ENCODE measurements at regions not wholly inside any gene's neighbourhood (a gene's known extent, or its start where the extent isn't known, plus 50 kb on each side); places are given as distances from the start of the nearest gene placed in this dataset.

DNA sequence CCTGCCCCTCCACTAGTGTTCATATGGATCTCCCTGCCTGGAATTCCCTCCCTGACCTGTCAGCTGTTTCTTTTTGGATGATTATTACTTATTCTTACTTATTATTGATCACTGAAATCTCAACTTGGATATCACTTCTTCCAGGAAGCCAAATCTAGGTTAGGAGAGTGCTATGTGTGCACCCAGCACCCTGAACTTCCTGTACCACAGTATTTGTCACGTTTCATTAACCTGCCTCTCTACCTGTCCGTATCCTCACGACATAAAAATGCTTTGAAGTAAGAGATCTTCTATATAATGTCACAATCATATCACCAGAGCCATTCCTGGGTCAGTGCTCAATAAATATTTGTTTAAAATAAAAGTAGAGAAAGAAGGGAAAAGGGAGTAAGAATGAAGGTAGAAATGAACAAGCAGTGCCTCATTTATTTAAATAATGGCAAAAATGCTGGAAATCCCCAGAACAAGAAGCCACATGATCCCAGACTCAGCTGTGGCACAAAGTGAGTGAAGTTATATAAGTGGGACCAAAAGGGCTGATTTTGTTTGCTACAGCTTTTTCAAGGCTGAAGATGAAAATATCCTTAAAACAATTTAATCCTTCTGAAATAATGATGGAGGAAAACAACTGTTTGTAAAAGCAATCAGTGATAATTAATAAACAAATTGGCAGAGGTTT lies 88.0 kb upstream of the MANEA start:
- no peaks in the 10 kb centered on the region for H3K79me2 ChIP-seq (ENCODE audit: insufficient read depth, low read length)
- no peak overlapping the region for H3K4me3 ChIP-seq (replicated peaks in 1 of 2; ENCODE audit: low read depth in 1 of 2, low read length in 2 of 2)
- no peaks in the 10 kb centered on the region for H3K9me3 ChIP-seq (ENCODE audit: control insufficient read depth in 1 of 2, insufficient read depth in 1 of 2, low read depth in 1 of 2, low read length in 2 of 2)
- H2AFZ ChIP-seq (ENCODE audit: low read depth, low read length, poor library complexity, severe bottlenecking), result peak overlapping the region; percentile 27
- no peaks in the 10 kb centered on the region for H3K4me1 ChIP-seq (ENCODE audit: control insufficient read depth in 1 of 2, insufficient read depth in 2 of 2, low read length in 2 of 2)
- no peaks in the 10 kb centered on the region for H4K20me1 ChIP-seq (ENCODE audit: insufficient read depth)
- ChIA-PET RAD21 (ENCODE audit: low non-redundant PET in 1 of 2, low total read pairs in 2 of 2, uncharacterized antibody in 2 of 2, unreplicated experiment in 2 of 2) (no interaction called here), POLR2A (no interaction called here), CTCF (no interaction called here)
- no peak overlapping the region for H3K9ac ChIP-seq (ENCODE audit: low read length)
- no peaks in the 10 kb centered on the region for H3K9me2 ChIP-seq (ENCODE audit: insufficient read depth)
- ATAC-seq (no peak), DNase-seq (ENCODE audit: low read depth, low spot score) (no peak)
- H3K27me3 ChIP-seq (ENCODE audit: insufficient read depth, low read length), result no peaks in the 10 kb centered on the region
- H3K4me2 ChIP-seq (ENCODE audit: low read length), result no peak overlapping the region
- BruUV-seq (replicated peaks), result no TSS peak
- no peak overlapping the region for H3K27ac ChIP-seq (ENCODE audit: low read depth, low read length)
- TF ChIP-seq SIN3A (IDR thresholded peaks at IDR 0.05; ENCODE audit: low read depth), result no peak
- no peak for TF ChIP-seq RAD21 (IDR thresholded peaks at IDR 0.05; ENCODE audit: low read depth)
- TF ChIP-seq EGR1 (IDR thresholded peaks at IDR 0.05; ENCODE audit: low read depth), result no peak
- TF ChIP-seq, protein P1, sequence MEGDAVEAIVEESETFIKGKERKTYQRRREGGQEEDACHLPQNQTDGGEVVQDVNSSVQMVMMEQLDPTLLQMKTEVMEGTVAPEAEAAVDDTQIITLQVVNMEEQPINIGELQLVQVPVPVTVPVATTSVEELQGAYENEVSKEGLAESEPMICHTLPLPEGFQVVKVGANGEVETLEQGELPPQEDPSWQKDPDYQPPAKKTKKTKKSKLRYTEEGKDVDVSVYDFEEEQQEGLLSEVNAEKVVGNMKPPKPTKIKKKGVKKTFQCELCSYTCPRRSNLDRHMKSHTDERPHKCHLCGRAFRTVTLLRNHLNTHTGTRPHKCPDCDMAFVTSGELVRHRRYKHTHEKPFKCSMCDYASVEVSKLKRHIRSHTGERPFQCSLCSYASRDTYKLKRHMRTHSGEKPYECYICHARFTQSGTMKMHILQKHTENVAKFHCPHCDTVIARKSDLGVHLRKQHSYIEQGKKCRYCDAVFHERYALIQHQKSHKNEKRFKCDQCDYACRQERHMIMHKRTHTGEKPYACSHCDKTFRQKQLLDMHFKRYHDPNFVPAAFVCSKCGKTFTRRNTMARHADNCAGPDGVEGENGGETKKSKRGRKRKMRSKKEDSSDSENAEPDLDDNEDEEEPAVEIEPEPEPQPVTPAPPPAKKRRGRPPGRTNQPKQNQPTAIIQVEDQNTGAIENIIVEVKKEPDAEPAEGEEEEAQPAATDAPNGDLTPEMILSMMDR (IDR thresholded peaks at IDR 0.05 in 2 of 3, conservative IDR thresholded peaks at IDR 0.05 in 1 of 3; ENCODE audit: borderline replicate concordance in 1 of 3, insufficient read depth in 1 of 3, low read depth in 2 of 3, low read length in 2 of 3), result no peak
- TF ChIP-seq POLR2AphosphoS5 (IDR thresholded peaks at IDR 0.05; ENCODE audit: low read depth, low read length), result no peak
- no peak for TF ChIP-seq CEBPB (IDR thresholded peaks at IDR 0.05; ENCODE audit: low read depth)
- TF ChIP-seq, protein P2, sequence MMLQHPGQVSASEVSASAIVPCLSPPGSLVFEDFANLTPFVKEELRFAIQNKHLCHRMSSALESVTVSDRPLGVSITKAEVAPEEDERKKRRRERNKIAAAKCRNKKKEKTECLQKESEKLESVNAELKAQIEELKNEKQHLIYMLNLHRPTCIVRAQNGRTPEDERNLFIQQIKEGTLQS (IDR thresholded peaks at IDR 0.05), result no peak
- TF ChIP-seq FOSL1 (IDR thresholded peaks at IDR 0.05; ENCODE audit: low read depth), result no peak
- no peak for TF ChIP-seq EZH2 (IDR thresholded peaks at IDR 0.05)
- no peak for TF ChIP-seq ZNF274 (IDR thresholded peaks at IDR 0.05; ENCODE audit: low read depth, low read length)
- TF ChIP-seq, protein P3, sequence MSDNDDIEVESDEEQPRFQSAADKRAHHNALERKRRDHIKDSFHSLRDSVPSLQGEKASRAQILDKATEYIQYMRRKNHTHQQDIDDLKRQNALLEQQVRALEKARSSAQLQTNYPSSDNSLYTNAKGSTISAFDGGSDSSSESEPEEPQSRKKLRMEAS (IDR thresholded peaks at IDR 0.05), result no peak
- no peak for TF ChIP-seq REST (IDR thresholded peaks at IDR 0.05; ENCODE audit: low read depth)
- no peak for TF ChIP-seq JUND (IDR thresholded peaks at IDR 0.05)
- TF ChIP-seq SRF (IDR thresholded peaks at IDR 0.05; ENCODE audit: low read depth), result no peak
- no peak for TF ChIP-seq ELF1 (IDR thresholded peaks at IDR 0.05; ENCODE audit: borderline replicate concordance, low read depth)
- TF ChIP-seq SP1 (IDR thresholded peaks at IDR 0.05; ENCODE audit: low read depth), result no peak
- no peak for TF ChIP-seq CBX3 (IDR thresholded peaks at IDR 0.05; ENCODE audit: low read depth)
- no peak for TF ChIP-seq YY1 (IDR thresholded peaks at IDR 0.05; ENCODE audit: extremely low read depth, insufficient replicate concordance, low read depth, low read length)
- intact Hi-C loops (cut with micrococcal nuclease), result no loop called here
- H3K36me3 ChIP-seq (ENCODE audit: control insufficient read depth in 1 of 2, insufficient read depth in 2 of 2, low read length in 2 of 2), result no peaks in the 10 kb centered on the region
